ENCODE measurements at regions not wholly inside any gene's neighbourhood (a gene's known extent, or its start where the extent isn't known, plus 50 kb on each side); places are given as distances from the start of the nearest gene placed in this dataset.
"Not testable (repeated sequence)": the region's sequence is repeated elsewhere in the genome, so short reads cannot be mapped to it uniquely, and the experiment has no call there.

DNA sequence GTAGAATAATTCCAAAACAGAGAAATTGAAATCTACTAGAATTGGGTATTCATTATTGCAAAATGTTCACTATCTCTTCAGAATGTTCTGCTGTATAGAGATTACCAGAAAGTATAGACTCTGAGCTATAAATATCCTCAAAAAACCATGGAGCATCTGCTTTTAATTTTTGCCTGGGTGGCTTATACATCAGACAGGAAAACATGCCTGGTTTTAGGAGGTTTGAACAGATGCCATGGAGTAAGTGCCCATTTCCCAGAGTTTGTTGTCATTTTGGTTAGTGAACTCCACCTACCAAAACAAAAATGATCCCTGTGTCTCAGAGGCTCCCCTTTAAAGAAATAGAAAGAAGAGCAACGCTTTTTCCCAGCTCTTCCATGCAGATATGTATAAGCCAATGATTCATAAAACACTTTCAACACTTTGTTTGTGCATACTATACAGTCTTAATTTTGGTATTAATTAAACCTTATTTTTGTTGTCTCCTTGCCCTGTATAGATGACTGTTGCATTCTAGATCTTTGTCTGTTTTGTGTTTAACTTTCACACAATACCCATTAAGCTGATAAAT, 68.7 kb downstream of the MEPE start:
- no peak for DNase-seq

DNA sequence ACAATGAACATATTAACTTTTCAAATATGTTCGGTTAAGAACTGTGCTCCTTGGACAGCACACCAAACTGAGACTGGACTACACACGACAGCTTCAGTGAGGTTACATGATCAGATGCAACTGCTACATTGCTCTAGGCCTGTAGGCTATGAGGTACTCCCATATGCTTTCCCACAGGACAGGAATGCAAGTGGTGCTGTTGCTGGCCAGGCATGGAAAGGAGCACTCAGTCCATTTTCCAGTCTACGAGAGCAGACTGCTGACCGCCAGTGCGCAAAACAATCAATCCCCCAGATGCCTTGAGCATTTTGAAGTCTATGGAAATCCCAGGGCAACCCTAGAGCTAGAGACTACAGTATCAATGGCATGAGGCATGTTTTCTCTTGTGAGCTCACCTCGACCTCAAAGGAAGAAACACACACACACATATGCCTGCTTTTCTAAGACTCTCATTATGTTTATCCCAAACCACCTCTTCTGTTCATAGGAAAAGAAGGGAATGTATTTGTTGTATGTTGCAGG, 70.8 kb upstream of the SPP1 start:
- peak; percentile 90 for DNase-seq

DNA sequence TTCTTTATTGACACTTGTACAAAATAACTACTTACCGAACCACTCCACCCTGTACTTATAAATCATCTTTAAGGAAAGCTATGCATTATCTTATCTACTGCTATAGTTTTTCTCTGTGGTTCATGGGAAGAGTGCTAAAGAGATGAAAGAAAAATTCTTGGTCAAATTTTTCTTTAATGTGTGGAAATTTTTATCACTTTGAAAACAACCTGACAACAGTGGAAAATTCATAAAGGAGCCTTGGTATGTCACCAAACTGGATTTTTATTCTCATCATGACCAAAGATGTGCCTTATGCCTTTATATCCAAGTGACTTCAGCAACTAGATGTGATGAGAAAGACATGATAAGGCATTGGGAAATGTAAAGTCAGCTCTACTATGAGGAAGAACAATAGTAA, 67.2 kb upstream of the SPP1 start:
- no peak for DNase-seq

DNA sequence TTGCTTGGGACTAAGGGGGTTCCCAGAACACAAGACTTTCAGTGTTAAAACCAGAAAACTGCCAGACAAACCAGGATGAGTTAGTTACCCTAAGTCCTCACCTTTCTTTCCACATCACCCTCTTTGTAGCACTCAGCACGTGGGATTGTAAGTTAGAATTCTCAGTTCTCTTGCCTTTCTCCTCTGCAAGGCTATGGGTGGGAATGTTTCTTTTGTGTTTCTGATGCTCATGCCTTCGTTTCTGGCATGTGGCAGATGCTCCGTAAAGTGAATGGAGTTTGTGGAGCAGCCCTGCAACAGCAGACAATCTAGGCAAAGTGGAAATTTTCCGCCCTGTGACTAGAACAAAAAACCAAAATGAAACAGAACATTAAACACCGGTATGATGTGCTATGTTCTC, 64.7 kb upstream of the SPP1 start:
- DNase-seq = peak; percentile 57

DNA sequence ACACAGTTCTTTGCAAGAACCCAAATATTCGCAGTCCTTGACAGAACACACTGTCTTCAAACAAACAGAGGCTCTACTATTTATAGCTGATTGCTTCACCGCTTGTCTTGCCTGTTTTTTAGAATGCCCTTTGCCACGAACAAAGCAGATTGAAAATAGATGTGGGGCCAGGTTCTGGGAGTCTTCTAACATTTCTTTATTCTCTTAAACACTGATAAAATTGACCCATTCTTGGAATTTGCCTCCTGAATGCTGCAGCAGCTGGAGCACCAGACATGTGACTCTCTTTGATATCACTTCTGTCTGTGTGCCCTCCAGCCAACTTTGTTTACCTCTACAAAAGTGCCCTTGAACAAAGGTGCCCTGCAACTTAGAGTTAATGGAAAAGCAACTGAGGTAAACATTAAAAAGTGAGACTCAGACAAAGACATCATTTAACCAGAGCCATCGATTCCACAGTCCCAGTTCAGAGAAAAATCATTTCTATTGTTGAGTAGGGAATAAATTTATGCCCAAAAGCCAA, 64.2 kb upstream of the SPP1 start:
- no peak for DNase-seq

DNA sequence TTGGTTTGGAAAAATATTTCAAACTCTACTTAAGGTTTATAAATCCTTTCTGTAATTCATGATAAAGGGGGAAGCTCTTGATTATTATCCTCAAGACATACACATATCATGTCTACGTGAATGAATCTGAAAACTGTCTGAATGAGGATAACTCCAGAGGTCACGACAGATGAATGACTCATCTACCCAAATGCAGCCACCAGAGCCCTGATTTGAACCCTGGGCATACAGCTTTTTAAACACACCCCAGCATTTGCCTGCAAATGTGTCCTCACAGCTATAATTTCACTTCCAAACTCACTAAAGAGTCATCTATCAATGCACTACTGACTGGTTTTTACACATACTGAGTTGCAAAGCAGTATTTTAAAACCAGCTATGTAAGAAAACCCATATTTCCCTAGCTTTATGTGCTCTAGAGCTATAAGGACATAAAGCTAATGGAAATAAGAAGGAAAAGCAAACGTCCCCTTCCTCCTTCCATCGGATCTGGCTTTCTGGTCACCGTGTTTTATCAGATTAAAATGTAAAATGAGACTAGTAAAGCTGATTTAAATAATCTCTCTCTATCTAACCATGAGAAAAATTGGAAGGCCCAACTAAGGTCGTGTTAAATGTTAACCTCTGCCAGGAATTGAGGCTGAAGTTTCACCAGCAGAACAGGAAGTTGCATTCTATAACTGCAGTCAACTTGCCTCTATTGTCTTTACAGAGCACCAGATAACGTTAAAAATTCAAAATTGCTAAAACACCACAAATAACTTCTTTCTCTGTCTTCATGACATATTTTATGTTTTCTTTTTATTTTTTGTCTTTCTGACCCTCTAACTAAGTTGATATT, 63.1 kb upstream of the SPP1 start:
- no peak for DNase-seq

DNA sequence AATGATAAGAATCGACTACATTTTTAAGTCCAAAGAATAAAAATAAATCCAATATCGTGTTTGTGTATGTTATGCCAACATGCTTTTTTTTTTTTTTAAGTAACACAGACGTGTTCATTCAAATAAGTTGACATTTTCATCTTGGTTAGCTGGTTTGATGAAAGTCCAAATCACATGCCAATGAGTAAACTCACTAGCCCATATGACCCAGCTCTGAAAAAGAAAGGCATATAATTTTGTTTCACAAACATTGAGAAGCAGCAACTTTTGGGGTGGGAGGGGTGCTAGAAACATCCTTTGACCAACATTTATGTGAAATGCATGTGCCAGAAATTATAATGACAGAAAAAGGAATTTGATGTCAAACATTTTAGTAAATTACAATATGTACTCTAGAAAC, 61.6 kb upstream of the SPP1 start:
- no peak for DNase-seq

DNA sequence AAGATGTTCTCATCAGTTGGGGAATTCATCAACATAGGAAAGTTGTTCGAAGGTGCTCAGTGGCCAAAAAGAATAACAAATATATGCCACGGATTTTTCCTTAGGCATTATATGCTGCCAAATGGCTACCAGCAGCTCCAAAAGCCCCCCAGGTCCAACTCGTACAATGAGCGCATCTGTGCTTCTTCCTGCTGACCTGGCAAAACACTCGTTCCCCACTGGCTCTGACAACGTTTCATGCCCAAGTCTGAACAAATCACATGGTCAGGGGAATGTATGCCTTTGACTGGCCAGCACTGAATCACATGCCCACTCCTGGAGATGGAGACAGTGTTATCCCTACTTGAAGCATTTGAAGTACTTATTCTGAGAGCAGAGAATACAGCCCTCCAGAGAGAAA, 59.9 kb upstream of the SPP1 start:
- no peak for DNase-seq

DNA sequence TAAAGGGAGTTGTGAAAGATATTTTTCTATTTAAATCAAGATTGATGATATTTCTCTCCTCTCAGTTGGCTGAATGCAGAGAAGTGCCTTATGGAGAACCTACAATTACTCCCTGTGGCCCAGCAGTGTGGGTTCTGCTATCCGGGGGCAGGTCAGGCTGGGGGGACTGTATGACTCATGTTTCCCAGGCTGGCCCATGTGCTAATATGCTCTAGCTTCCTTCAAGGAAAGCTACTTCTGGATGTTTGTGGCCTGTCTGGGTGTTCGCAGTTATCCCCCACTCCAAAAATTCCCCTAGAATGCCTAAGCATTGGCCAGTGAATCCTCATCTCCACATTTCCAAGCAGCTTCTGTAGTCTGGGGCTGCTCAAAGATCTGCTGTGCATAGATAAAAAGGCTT, 58.9 kb upstream of the SPP1 start:
- peak; percentile 85 for DNase-seq

DNA sequence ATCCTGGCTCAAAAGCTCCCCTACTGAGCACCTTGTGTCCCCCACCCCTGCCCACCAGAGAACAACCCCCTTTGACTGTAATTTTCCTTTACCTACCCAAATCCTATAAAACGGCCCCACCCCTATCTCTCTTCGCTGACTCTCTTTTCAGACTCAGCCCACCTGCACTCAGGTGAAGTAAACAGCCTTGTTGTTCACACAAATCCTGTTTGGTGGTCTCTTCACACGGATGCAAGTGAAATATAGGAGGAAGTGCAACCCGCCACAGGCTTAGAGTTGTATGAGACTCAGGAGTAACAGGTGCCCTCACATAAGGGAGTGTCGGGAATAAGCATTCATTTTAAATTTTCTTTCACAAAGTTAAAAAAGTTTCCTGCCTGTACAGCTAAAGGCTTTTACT, 57.6 kb upstream of the SPP1 start:
- DNase-seq = not testable (repeated sequence)

DNA sequence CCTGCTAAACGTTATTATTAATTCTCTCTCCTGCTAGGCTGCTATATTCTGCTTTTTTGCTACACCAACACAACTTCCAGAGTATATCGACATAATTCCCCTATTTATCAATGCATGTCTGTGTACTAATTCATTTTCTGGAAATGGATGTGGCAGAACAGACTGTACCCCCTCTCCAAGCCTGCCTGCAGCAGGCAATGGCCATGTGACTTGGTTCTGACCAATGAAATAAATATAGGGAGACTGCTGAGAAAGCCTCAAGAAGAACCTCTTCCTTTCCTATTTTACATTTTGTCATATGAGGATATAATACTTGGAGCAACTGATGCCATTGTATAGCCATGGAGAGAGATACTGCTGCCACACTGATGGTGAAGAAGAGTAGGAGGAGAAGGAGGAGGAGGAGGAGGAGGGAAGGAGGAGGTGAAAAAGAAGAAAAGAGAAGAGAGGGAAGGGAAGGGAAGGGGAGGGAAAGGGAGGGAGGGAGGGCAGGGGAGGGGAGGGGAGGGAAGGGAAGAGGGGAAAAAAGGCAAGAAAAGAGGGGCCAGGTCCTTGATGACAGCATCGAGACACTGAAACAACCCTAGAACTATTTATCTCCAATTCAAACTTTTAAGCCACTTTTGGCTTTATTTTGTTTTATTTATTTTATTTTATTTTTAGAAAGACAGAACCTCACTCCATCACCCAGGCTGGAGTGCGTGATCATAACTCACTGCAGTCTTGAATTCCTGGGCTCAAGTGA, 57.0 kb upstream of the SPP1 start:
- DNase-seq = no peak

DNA sequence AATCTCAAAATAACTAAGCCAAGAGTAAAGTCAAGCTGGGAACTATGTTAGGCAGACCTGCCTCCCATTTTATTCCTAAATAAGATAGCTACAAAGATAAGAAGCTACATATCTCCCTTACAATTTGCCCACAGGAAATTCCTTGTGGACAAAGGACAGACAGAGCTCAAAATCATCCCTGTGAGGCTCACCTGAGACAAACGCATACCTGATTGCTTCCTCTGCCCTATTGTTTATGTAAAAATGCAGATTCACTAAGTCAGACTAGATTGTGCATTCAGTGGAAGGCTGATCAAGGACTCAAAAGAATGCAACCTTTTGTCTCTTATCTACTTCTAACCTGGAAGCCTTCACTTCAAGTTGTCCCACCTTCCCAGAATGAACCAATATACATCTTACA, 56.2 kb upstream of the SPP1 start:
- not testable (repeated sequence) for DNase-seq

DNA sequence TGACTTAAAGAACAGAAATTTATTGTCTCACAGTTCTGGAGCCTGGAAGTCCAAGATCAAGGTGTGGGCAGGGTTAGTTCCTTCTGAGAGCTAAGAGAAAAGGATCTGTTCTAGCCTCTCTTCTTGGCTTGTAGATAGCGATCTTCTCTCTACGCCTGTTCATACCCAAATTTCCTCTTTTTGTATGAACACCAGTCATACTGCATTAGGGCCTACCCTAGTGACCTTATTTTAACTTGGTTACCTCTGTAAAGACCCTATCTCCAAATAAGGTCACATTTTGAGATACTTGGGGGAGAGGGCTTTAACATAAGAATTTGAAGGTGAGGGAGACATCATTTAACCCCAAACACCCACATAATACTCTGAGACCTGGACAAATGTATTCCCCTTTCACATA, 55.6 kb upstream of the SPP1 start:
- DNase-seq = no peak

DNA sequence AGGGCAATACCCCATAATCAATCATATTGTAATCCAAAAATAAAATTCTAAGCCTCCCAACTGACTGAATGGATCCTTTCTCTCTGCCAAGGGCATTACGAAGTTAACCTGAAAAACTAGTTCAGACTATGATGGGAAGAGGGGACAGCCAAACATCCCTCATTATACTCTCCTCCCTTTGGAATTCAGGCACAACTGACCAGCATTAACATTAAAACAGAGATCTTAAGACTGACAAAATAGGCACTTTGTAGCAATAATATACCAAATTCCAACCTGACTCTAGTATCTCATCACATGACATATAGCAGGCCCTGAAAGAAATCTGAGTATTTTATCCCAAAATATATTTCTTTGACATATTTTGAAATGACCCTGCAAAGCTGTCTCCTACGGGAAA, 55.0 kb upstream of the SPP1 start:
- no peak for DNase-seq

DNA sequence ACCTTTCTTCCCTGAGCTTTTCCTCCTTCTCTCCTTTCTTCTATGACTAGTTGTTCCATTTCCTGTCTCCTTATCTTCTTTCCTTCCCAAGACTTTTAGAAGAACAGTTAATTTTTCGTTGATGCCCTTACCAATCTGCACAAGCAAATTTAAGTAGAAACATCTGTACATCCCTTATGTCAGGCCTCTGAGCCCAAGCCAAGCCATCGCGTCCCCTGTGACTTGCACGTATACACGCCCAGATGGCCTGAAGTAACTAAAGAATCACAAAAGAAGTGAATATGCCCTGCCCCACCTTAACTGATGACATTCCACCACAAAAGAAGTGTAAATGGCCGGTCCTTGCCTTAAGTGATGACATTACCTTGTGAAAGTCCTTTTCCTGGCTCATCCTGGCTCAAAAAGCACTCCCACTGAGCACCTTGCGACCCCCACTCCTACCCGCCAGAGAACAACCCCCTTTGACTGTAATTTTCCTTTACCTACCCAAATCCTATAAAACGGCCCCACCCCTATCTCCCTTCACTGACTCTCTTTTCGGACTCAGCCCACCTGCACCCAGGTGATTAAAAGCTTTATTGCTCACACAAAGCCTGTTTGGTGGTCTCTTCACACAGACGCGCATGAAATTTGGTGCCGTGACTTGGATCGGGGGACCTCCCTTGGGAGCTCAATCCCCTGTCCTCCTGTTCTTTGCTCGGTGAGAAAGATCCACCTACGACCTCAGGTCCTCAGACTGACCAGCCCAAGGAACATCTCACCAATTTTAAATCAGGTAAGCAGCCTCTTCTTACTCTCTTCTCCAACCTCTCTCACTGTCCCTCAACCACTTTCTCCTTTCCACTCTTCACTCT, 53.7 kb upstream of the SPP1 start:
- DNase-seq = not testable (repeated sequence)

DNA sequence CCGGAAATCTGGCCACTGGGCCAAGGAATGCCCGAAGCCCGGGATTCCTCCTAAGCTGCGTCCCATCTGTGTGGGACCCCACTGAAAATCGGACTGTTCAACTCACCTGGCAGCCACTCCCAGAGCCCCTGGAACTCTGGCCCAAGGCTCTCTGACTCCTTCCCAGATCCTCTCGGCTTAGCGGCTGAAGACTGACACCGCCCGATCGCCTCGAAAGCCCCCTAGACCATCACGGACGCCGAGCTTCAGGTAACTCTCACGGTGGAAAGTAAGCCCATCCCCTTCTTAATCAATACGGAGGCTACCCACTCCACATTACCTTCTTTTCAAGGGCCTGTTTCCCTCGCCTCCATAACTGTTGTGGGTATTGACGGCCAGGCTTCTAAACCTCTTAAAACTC, 51.4 kb upstream of the SPP1 start:
- DNase-seq = not testable (repeated sequence)
